ENCODE measurements at regions not wholly inside any gene's neighbourhood (a gene's known extent, or its start where the extent isn't known, plus 50 kb on each side); places are given as distances from the start of the nearest gene placed in this dataset.

- no peak for TF ChIP-seq EZH2 (IDR thresholded peaks at IDR 0.05; ENCODE audit: low read length)
- TF ChIP-seq CTCF (optimal IDR thresholded peaks at IDR 0.05 in 1 of 3, IDR thresholded peaks at IDR 0.05 in 1 of 3, conservative IDR thresholded peaks at IDR 0.05 in 1 of 3; ENCODE audit: extremely low read depth in 1 of 3, insufficient read depth in 2 of 3, low read length in 3 of 3), result no peak
Observed at GRCh38 chr10:123359539-123359938, 205.3 kb downstream of the BUB3 start.
